PC-9 (cell line): ENCODE measurements at regions not wholly inside any gene's neighbourhood (a gene's known extent, or its start where the extent isn't known, plus 50 kb on each side); places are given as distances from the start of the nearest gene placed in this dataset.

ENCODE experiments used
- BruUV-seq: library from RNA; stranded (reverse); fragments of 400-500 nt; replicated peaks from 2 replicates; lab custom pipeline; 2021; lab: Mats Ljungman, UMichigan
- CTCF ChIA-PET: fragments of 300-600 bp; sonication (Branson Sonifier 250); formaldehyde crosslinking; loops from one replicate; lab custom pipeline; 2022; ENCODE audit warnings: antibody characterized with exemption; lab: Charles Lee
- POLR2A ChIA-PET: fragments of 300-600 bp; sonication (Branson Sonifier 250); formaldehyde crosslinking; loops from one replicate; lab custom pipeline; 2022; ENCODE audit warnings: antibody characterized with exemption; ENCODE audit not compliant: unreplicated experiment; lab: Charles Lee
- DNase-seq, 2 experiments: peaks; one replicate each; pipeline versions ENCODE4 v3.0.0 to v3.0.0-alpha.2; 2015 to 2022; ENCODE audit warnings: mixed read lengths in 1 of 2
- H2AFZ ChIP-seq: fragments of 200-600 bp; sonication (generic); 2 replicates; pipeline ENCODE4 v1.8.1; 2017; ENCODE audit warnings: antibody characterized with exemption
- H3F3A ChIP-seq: fragments of 200-600 bp; sonication (generic); 2 replicates; pipeline ENCODE4 v1.8.1; 2017; ENCODE audit warnings: antibody characterized with exemption, mild to moderate bottlenecking, low read depth; ENCODE audit not compliant: insufficient read depth
- H3K27ac ChIP-seq: fragments of 200-600 bp; sonication (generic); 2 replicates; pipeline ENCODE4 v1.6.1; 2016; ENCODE audit warnings: mixed run types
- H3K27me3 ChIP-seq: fragments of 200-600 bp; sonication (generic); 2 replicates; pipeline ENCODE4 v1.6.1; 2016; ENCODE audit warnings: low read depth, mixed run types; ENCODE audit not compliant: insufficient read depth
- H3K36me3 ChIP-seq: fragments of 200-600 bp; sonication (generic); 2 replicates; pipeline ENCODE4 v1.6.1; 2016; ENCODE audit warnings: low read depth, mixed run types
- H3K4me1 ChIP-seq: fragments of 200-600 bp; sonication (generic); replicated peaks from 2 replicates; pipeline ENCODE4 v1.6.1; 2016; ENCODE audit warnings: mixed run types; ENCODE audit not compliant: insufficient read depth
- H3K4me2 ChIP-seq: fragments of 200-600 bp; sonication (generic); 2 replicates; pipeline ENCODE4 v1.6.1; 2017; ENCODE audit warnings: mixed run types
- H3K4me3 ChIP-seq: fragments of 200-600 bp; sonication (generic); 2 replicates; pipeline ENCODE4 v1.6.1; 2016; ENCODE audit warnings: mixed run types
- H3K79me2 ChIP-seq: fragments of 200-600 bp; sonication (generic); 2 replicates; pipeline ENCODE4 v1.6.1; 2017; ENCODE audit warnings: low read depth, mixed run types
- H3K9me2 ChIP-seq: fragments of 200-600 bp; sonication (generic); 2 replicates; pipeline ENCODE4 v1.8.1; 2017; ENCODE audit warnings: mild to moderate bottlenecking; ENCODE audit not compliant: insufficient read depth
- H3K9me3 ChIP-seq: fragments of 200-600 bp; sonication (generic); 2 replicates; pipeline ENCODE4 v1.8.1; 2016; ENCODE audit warnings: low read depth; ENCODE audit not compliant: insufficient read depth
- H4K20me1 ChIP-seq: fragments of 200-600 bp; sonication (generic); 2 replicates; pipeline ENCODE4 v1.8.1; 2017; ENCODE audit not compliant: insufficient read depth
- CTCF ChIP-seq: fragments of 200-600 bp; sonication (generic); conservative IDR thresholded peaks from 2 replicates; pipeline ENCODE4 v1.6.1; 2017; ENCODE audit warnings: mixed run types, antibody characterized with exemption, mild to moderate bottlenecking, moderate library complexity
- EZH2 ChIP-seq: fragments of 200-600 bp; sonication (generic); IDR thresholded peaks from 2 replicates; pipeline ENCODE4 v1.8.0; 2017; ENCODE audit warnings: antibody characterized with exemption, low read depth
- intact Hi-C: fragments of 100-400 bp; cut with micrococcal nuclease; formaldehyde crosslinking; loops from one replicate; pipeline ENCODE4 v1.10.0; 2022; ENCODE audit not compliant: unreplicated experiment

GRCh38 chr2:15712551-15713342 is 121.1 kb downstream of the DDX1 start:
- H4K20me1 ChIP-seq: no peaks in the 10 kb centered on the region
- H3F3A ChIP-seq: no peaks in the 10 kb centered on the region
- no peak overlapping the region for H3K4me3 ChIP-seq
- H3K4me2 ChIP-seq: no peak overlapping the region
- ChIA-PET POLR2A (no interaction called here), CTCF (no interaction called here)
- H3K27me3 ChIP-seq: peaks cover 94% of the 10 kb centered on the region
- H3K9me2 ChIP-seq: no peaks in the 10 kb centered on the region
- intact Hi-C loops: no loop called here
- TF ChIP-seq CTCF (no peak), EZH2 (no peak)
- DNase-seq: no peak
- no peak overlapping the region for H2AFZ ChIP-seq
- H3K79me2 ChIP-seq: no peaks in the 10 kb centered on the region
- H3K36me3 ChIP-seq: no peaks in the 10 kb centered on the region
- BruUV-seq: no TSS peak
- H3K4me1 ChIP-seq: no peaks in the 10 kb centered on the region
- H3K27ac ChIP-seq: no peak overlapping the region
- H3K9me3 ChIP-seq: no peaks in the 10 kb centered on the region

GRCh38 chr2:15713475-15713874 is 121.8 kb downstream of the DDX1 start:
- TF ChIP-seq EZH2 (no peak), CTCF (no peak)
- no peak for DNase-seq
- Histone ChIP-seq H3K27me3 (peaks cover 94% of the 10 kb centered on the region), H3K4me2 (no peak overlapping the region), H4K20me1 (no peaks in the 10 kb centered on the region), H3K9me3 (no peaks in the 10 kb centered on the region), H3F3A (no peaks in the 10 kb centered on the region), H3K27ac (no peak overlapping the region), H2AFZ (no peak overlapping the region), H3K4me1 (no peaks in the 10 kb centered on the region), H3K79me2 (no peaks in the 10 kb centered on the region), H3K36me3 (no peaks in the 10 kb centered on the region), H3K4me3 (no peak overlapping the region), H3K9me2 (no peaks in the 10 kb centered on the region)
- ChIA-PET CTCF (no interaction called here), POLR2A (no interaction called here)
- intact Hi-C loops: no loop called here
- no TSS peak for BruUV-seq

- Histone ChIP-seq H3F3A (no peaks in the 10 kb centered on the region), H2AFZ (no peak overlapping the region), H3K9me2 (no peaks in the 10 kb centered on the region), H3K4me2 (no peak overlapping the region), H3K79me2 (no peaks in the 10 kb centered on the region), H3K4me3 (no peak overlapping the region), H4K20me1 (no peaks in the 10 kb centered on the region), H3K27ac (no peak overlapping the region), H3K4me1 (no peaks in the 10 kb centered on the region), H3K36me3 (no peaks in the 10 kb centered on the region), H3K27me3 (peaks cover 94% of the 10 kb centered on the region), H3K9me3 (no peaks in the 10 kb centered on the region)
- ChIA-PET POLR2A (no interaction called here), CTCF (no interaction called here)
- DNase-seq: no peak
- no peak for TF ChIP-seq CTCF
- no peak for TF ChIP-seq EZH2
- intact Hi-C loops: no loop called here
- no TSS peak for BruUV-seq
Observed at GRCh38 chr2:15714002-15714401, 122.3 kb downstream of the DDX1 start.
